PC-9 (cell line): ENCODE measurements at regions not wholly inside any gene's neighbourhood (a gene's known extent, or its start where the extent isn't known, plus 50 kb on each side); places are given as distances from the start of the nearest gene placed in this dataset.

ENCODE experiments used
- BruUV-seq: library from RNA; stranded (reverse); fragments of 400-500 nt; replicated peaks from 2 replicates; lab custom pipeline; 2021; lab: Mats Ljungman, UMichigan
- CTCF ChIA-PET: fragments of 300-600 bp; sonication (Branson Sonifier 250); formaldehyde crosslinking; loops from one replicate; lab custom pipeline; 2022; ENCODE audit warnings: antibody characterized with exemption; lab: Charles Lee
- POLR2A ChIA-PET: fragments of 300-600 bp; sonication (Branson Sonifier 250); formaldehyde crosslinking; loops from one replicate; lab custom pipeline; 2022; ENCODE audit warnings: antibody characterized with exemption; ENCODE audit not compliant: unreplicated experiment; lab: Charles Lee
- DNase-seq, 2 experiments: peaks; one replicate each; pipeline versions ENCODE4 v3.0.0 to v3.0.0-alpha.2; 2015 to 2022; ENCODE audit warnings: mixed read lengths in 1 of 2
- H2AFZ ChIP-seq: fragments of 200-600 bp; sonication (generic); 2 replicates; pipeline ENCODE4 v1.8.1; 2017; ENCODE audit warnings: antibody characterized with exemption
- H3F3A ChIP-seq: fragments of 200-600 bp; sonication (generic); 2 replicates; pipeline ENCODE4 v1.8.1; 2017; ENCODE audit warnings: antibody characterized with exemption, mild to moderate bottlenecking, low read depth; ENCODE audit not compliant: insufficient read depth
- H3K27ac ChIP-seq: fragments of 200-600 bp; sonication (generic); 2 replicates; pipeline ENCODE4 v1.6.1; 2016; ENCODE audit warnings: mixed run types
- H3K27me3 ChIP-seq: fragments of 200-600 bp; sonication (generic); 2 replicates; pipeline ENCODE4 v1.6.1; 2016; ENCODE audit warnings: low read depth, mixed run types; ENCODE audit not compliant: insufficient read depth
- H3K36me3 ChIP-seq: fragments of 200-600 bp; sonication (generic); 2 replicates; pipeline ENCODE4 v1.6.1; 2016; ENCODE audit warnings: low read depth, mixed run types
- H3K4me1 ChIP-seq: fragments of 200-600 bp; sonication (generic); replicated peaks from 2 replicates; pipeline ENCODE4 v1.6.1; 2016; ENCODE audit warnings: mixed run types; ENCODE audit not compliant: insufficient read depth
- H3K4me2 ChIP-seq: fragments of 200-600 bp; sonication (generic); 2 replicates; pipeline ENCODE4 v1.6.1; 2017; ENCODE audit warnings: mixed run types
- H3K4me3 ChIP-seq: fragments of 200-600 bp; sonication (generic); 2 replicates; pipeline ENCODE4 v1.6.1; 2016; ENCODE audit warnings: mixed run types
- H3K79me2 ChIP-seq: fragments of 200-600 bp; sonication (generic); 2 replicates; pipeline ENCODE4 v1.6.1; 2017; ENCODE audit warnings: low read depth, mixed run types
- H3K9me2 ChIP-seq: fragments of 200-600 bp; sonication (generic); 2 replicates; pipeline ENCODE4 v1.8.1; 2017; ENCODE audit warnings: mild to moderate bottlenecking; ENCODE audit not compliant: insufficient read depth
- H3K9me3 ChIP-seq: fragments of 200-600 bp; sonication (generic); 2 replicates; pipeline ENCODE4 v1.8.1; 2016; ENCODE audit warnings: low read depth; ENCODE audit not compliant: insufficient read depth
- H4K20me1 ChIP-seq: fragments of 200-600 bp; sonication (generic); 2 replicates; pipeline ENCODE4 v1.8.1; 2017; ENCODE audit not compliant: insufficient read depth
- EZH2 ChIP-seq: fragments of 200-600 bp; sonication (generic); IDR thresholded peaks from 2 replicates; pipeline ENCODE4 v1.8.0; 2017; ENCODE audit warnings: antibody characterized with exemption, low read depth
- intact Hi-C: fragments of 100-400 bp; cut with micrococcal nuclease; formaldehyde crosslinking; loops from one replicate; pipeline ENCODE4 v1.10.0; 2022; ENCODE audit not compliant: unreplicated experiment
- TF ChIP-seq, protein P1 (sequence below): fragments of 200-600 bp; sonication (generic); conservative IDR thresholded peaks from 2 replicates; pipeline ENCODE4 v1.6.1; 2017; ENCODE audit warnings: mixed run types, antibody characterized with exemption, mild to moderate bottlenecking, moderate library complexity

DNA sequence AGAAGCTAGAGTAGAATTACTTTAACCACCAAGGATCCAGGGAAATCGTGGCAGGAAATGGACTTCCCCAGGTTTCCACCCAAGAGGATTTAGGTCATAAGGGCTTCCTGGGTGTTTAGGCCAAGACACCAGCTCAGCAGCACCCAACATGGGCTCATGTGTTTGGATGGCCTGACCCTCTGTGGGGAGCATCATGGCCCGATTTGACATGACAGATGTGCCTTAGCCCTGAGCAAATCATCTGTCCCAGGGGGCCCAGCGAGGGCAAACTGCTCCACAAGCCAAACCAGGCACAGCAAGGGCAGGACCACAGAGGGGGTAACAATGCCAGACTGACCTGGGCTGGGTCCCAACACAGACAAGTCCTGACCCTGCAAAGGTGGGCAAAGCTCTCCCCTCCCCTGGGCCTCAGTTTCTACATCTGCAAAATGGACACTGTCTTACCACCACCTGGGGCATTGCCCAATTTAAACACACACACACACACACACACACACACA, 232.8 kb downstream of the MATN1 start:
- no peaks in the 10 kb centered on the region for H3K79me2 ChIP-seq
- no TSS peak for BruUV-seq
- no peaks in the 10 kb centered on the region for H3K9me2 ChIP-seq
- H3K9me3 ChIP-seq = no peaks in the 10 kb centered on the region
- H4K20me1 ChIP-seq = no peaks in the 10 kb centered on the region
- TF ChIP-seq, protein P1, sequence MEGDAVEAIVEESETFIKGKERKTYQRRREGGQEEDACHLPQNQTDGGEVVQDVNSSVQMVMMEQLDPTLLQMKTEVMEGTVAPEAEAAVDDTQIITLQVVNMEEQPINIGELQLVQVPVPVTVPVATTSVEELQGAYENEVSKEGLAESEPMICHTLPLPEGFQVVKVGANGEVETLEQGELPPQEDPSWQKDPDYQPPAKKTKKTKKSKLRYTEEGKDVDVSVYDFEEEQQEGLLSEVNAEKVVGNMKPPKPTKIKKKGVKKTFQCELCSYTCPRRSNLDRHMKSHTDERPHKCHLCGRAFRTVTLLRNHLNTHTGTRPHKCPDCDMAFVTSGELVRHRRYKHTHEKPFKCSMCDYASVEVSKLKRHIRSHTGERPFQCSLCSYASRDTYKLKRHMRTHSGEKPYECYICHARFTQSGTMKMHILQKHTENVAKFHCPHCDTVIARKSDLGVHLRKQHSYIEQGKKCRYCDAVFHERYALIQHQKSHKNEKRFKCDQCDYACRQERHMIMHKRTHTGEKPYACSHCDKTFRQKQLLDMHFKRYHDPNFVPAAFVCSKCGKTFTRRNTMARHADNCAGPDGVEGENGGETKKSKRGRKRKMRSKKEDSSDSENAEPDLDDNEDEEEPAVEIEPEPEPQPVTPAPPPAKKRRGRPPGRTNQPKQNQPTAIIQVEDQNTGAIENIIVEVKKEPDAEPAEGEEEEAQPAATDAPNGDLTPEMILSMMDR = no peak
- TF ChIP-seq EZH2 = no peak
- H3K36me3 ChIP-seq = no peaks in the 10 kb centered on the region
- H3K4me1 ChIP-seq = no peaks in the 10 kb centered on the region
- no peak overlapping the region for H3K4me2 ChIP-seq
- intact Hi-C loops = no loop called here
- H3K27ac ChIP-seq = no peak overlapping the region
- no peak for DNase-seq
- no peak overlapping the region for H3K4me3 ChIP-seq
- POLR2A ChIA-PET = no interaction called here
- no peaks in the 10 kb centered on the region for H3F3A ChIP-seq
- no peaks in the 10 kb centered on the region for H3K27me3 ChIP-seq
- CTCF ChIA-PET = no interaction called here
- no peak overlapping the region for H2AFZ ChIP-seq

DNA sequence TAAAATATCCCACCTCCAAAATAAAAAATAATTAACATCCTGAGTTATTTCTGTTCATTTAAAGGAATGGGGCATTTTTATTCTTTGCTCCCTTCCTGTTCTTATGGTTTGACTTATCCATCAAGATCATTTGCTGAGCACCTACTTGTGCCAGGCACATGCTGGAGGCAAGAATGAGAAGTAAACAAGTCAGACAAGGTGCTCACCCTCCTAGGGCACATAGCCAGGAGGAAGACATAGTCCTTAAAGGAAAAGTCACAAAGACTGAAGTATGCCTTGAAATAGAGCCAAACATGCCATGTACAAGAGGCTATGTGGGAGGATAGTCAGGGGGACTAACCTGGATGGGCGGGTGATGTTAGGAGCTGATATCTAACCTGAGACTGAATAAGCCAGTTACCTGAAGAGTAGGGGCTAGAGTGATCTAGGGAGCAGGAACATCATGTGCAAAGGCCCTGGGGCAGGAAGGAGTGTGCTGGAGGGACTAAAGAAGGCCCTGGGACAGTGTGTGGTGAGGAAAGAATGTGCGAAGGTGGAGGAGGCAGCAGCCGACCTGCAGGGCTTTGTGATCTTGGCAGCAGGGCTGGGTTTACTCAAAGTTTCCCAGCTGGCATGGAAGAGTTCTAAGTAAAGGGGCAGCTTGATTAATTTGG, 233.5 kb downstream of the MATN1 start:
- Histone ChIP-seq H3K9me2 (no peaks in the 10 kb centered on the region), H3F3A (no peaks in the 10 kb centered on the region), H3K79me2 (no peaks in the 10 kb centered on the region), H3K4me1 (no peaks in the 10 kb centered on the region), H3K27me3 (no peaks in the 10 kb centered on the region), H4K20me1 (no peaks in the 10 kb centered on the region), H3K4me3 (no peak overlapping the region), H2AFZ (no peak overlapping the region), H3K27ac (no peak overlapping the region), H3K9me3 (no peaks in the 10 kb centered on the region), H3K4me2 (no peak overlapping the region), H3K36me3 (no peaks in the 10 kb centered on the region)
- POLR2A ChIA-PET = interaction anchor here (0.5 kb wide), 1 partner anchor 1158 kb away, joined by 4 read pairs; no protein-coding TSS in a partner anchor
- CTCF ChIA-PET = no interaction called here
- no peak for DNase-seq
- TF ChIP-seq EZH2 = no peak
- TF ChIP-seq, protein P1 = no peak
- intact Hi-C loops = no loop called here
- no TSS peak for BruUV-seq

DNA sequence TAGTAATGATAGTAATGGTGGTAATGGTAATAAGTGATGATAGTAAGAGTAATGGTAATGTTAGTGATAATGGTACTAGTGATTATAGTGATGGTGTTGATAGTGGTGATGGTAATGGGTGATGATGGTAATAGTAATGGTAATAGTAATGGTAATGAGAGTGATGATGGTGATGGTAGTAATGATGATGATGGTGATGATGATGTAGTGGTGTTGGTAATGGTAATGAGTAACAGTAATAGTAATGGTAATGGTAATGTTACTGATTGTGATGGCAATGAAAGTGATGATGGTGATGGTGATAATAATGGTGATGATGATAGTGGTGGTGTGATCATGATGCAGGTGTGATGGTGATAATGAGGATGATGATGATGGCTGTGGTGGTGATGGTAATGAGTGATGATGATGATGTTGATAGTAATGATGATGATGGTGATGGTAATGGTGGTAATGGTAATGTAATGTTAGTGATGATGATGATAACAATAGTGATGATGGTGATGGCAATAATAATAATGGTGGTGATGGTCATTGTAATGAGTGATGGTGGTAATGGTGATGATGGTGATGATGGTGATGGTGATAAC, 235.0 kb downstream of the MATN1 start:
- no peak overlapping the region for H3K4me3 ChIP-seq
- no TSS peak for BruUV-seq
- no peaks in the 10 kb centered on the region for H3K36me3 ChIP-seq
- H2AFZ ChIP-seq = no peak overlapping the region
- H3K4me2 ChIP-seq = no peak overlapping the region
- TF ChIP-seq, protein P1 = no peak
- TF ChIP-seq EZH2 = no peak
- no peaks in the 10 kb centered on the region for H3K4me1 ChIP-seq
- H3K27me3 ChIP-seq = no peaks in the 10 kb centered on the region
- no peaks in the 10 kb centered on the region for H3K79me2 ChIP-seq
- no peaks in the 10 kb centered on the region for H3F3A ChIP-seq
- no peak overlapping the region for H3K27ac ChIP-seq
- ChIA-PET POLR2A (no interaction called here), CTCF (no interaction called here)
- intact Hi-C loops = no loop called here
- no peaks in the 10 kb centered on the region for H3K9me3 ChIP-seq
- no peak for DNase-seq
- no peaks in the 10 kb centered on the region for H4K20me1 ChIP-seq
- H3K9me2 ChIP-seq = no peaks in the 10 kb centered on the region
